ENCODE measurements at regions not wholly inside any gene's neighbourhood (a gene's known extent, or its start where the extent isn't known, plus 50 kb on each side); places are given as distances from the start of the nearest gene placed in this dataset.

GRCh38 chr17:77684803-77685798 lies 273.4 kb upstream of the TNRC6C start:
- no peak for TF ChIP-seq POLR2A (IDR thresholded peaks at IDR 0.05)
- no peak for TF ChIP-seq CTCF (IDR thresholded peaks at IDR 0.05)
- TF ChIP-seq EP300 (IDR thresholded peaks at IDR 0.05), result no peak

Data from stomach (tissue), 4 donors.